ENCODE measurements at regions not wholly inside any gene's neighbourhood (a gene's known extent, or its start where the extent isn't known, plus 50 kb on each side); places are given as distances from the start of the nearest gene placed in this dataset.
A peak's percentile ranks its signal among the peaks of the same experiment; 100 is the strongest.

DNA sequence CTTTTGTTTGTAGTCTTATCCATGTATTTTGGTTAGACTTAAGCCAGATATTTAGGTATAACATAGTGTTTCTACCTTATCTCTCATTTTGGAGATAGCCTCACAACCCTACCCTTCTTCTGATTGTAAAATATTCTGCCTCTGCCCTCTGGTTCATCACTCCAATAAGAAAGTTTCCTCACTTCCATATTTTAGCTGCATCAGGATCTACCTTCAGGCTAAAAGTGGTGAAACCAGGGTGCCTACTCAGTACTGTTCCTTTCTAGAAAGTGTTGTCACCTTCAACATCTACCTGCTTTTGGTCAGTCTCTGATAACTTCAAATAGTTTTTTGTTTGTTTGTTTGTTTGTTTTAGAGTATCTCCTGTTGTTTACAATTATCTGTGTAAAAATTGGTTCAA lies 294.6 kb downstream of the ANXA1 start:
- Mint-ChIP-seq H3K27ac (no peak overlapping the region), H3K36me3 (ENCODE audit: low read depth) (no peaks in the 10 kb centered on the region), H3K4me1 (peaks cover 14% of the 10 kb centered on the region), H3K9me3 (no peaks in the 10 kb centered on the region), H3K4me3 (no peak overlapping the region), H3K27me3 (ENCODE audit: low read depth, poor library complexity) (no peaks in the 10 kb centered on the region)
- TF ChIP-seq, protein P1, sequence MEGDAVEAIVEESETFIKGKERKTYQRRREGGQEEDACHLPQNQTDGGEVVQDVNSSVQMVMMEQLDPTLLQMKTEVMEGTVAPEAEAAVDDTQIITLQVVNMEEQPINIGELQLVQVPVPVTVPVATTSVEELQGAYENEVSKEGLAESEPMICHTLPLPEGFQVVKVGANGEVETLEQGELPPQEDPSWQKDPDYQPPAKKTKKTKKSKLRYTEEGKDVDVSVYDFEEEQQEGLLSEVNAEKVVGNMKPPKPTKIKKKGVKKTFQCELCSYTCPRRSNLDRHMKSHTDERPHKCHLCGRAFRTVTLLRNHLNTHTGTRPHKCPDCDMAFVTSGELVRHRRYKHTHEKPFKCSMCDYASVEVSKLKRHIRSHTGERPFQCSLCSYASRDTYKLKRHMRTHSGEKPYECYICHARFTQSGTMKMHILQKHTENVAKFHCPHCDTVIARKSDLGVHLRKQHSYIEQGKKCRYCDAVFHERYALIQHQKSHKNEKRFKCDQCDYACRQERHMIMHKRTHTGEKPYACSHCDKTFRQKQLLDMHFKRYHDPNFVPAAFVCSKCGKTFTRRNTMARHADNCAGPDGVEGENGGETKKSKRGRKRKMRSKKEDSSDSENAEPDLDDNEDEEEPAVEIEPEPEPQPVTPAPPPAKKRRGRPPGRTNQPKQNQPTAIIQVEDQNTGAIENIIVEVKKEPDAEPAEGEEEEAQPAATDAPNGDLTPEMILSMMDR (IDR thresholded peaks at IDR 0.05) = no peak
- DNase-seq = no peak

DNA sequence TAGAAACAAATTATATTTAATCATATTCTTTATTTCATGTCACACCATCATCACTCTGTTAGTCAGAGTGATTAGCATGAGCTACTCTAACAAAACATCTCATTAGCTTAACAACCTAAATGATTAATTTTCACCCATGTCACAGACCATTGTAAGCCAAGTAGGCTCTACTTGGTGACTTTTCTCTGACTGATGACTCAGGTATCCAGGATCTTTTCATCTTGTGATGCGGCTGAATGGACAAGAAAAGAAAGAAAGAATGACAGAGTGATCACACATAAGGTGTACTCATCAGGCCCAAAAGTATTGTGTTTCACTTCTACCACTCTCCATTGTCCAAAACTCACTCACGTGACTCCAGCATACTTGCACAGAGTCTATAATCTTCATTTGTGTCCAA lies 299.3 kb downstream of the ANXA1 start:
- H3K27me3 Mint-ChIP-seq (ENCODE audit: low read depth, poor library complexity) = peaks cover 4% of the 10 kb centered on the region
- TF ChIP-seq, protein P1 (IDR thresholded peaks at IDR 0.05) = no peak

DNA sequence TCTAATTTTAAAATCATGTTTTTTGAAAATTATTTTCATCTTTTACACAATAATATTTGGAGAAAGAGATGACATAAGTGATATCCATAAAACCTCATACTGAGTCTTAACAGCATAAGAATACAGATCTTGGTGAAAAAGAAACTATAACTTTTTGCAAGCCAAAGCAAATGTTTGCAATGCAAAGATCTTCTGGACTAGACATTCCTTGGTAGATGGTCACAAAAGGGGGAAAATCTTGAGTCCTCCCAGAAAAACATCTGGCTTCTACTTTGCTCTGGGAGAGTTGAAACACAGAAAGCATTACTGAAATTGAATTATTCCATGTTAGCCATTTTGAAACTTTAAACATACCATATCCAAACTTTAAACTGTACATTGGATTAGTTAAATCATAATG lies 308.2 kb downstream of the ANXA1 start:
- DNase-seq = no peak
- H3K4me3 Mint-ChIP-seq = no peak overlapping the region
- TF ChIP-seq, protein P1 (IDR thresholded peaks at IDR 0.05) = no peak
- peaks cover 4% of the 10 kb centered on the region for H3K27me3 Mint-ChIP-seq (ENCODE audit: low read depth, poor library complexity)
- H3K27ac Mint-ChIP-seq = no peak overlapping the region
- no peaks in the 10 kb centered on the region for H3K4me1 Mint-ChIP-seq
- no peaks in the 10 kb centered on the region for H3K9me3 Mint-ChIP-seq
- H3K36me3 Mint-ChIP-seq (ENCODE audit: low read depth) = no peaks in the 10 kb centered on the region

More for the DNA sequence above, 299.3 kb downstream of the ANXA1 start:
- peaks cover 3% of the 10 kb centered on the region for H3K9me3 Mint-ChIP-seq
- H3K4me1 Mint-ChIP-seq = peaks cover 5% of the 10 kb centered on the region
- DNase-seq = no peak
- no peaks in the 10 kb centered on the region for H3K36me3 Mint-ChIP-seq (ENCODE audit: low read depth)
- no peak overlapping the region for H3K4me3 Mint-ChIP-seq
- no peak overlapping the region for H3K27ac Mint-ChIP-seq

DNA sequence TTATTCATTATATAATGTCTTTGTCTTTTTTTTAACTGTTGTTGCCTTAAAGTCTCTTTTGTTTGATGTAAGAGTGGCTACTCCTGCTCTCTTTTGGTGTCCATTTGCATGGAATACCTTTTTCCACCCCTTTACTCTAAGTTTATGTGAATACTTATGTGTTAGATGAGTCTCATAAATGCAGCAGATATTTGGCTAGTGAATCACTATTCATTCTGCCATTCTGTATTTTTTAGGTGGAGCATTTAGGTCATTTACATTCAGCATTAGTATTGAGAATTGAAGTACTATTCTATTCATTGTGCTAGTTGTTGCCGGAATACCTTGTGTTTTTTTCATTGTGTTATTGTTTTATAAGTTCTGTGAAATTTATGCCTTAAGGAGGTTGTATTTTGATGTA lies 317.1 kb downstream of the ANXA1 start:
- DNase-seq = no peak
- TF ChIP-seq, protein P1 (IDR thresholded peaks at IDR 0.05) = no peak
- Mint-ChIP-seq H3K27ac (no peak overlapping the region), H3K9me3 (no peaks in the 10 kb centered on the region), H3K36me3 (ENCODE audit: low read depth) (no peaks in the 10 kb centered on the region), H3K4me3 (no peak overlapping the region), H3K4me1 (peaks cover 18% of the 10 kb centered on the region), H3K27me3 (ENCODE audit: low read depth, poor library complexity) (no peaks in the 10 kb centered on the region)

DNA sequence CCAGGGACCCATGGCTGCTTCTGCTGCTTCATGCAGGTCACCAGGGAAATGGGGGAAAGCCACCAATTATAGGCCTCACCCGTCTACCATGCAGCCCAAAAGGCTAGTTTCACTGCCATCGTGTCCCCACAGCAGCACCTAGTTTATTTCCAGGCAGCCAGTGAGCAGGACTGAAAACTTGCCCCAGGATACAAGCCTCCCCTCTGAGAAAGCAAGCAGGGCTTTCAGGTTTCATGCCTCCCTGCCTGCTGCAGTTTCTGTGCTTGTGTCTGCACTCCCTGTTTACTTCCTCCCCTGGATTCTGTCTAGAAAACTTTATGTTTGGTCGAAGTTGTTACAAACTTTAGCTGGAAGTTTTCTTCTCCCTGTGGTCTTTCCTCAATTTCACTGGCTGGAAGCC lies 319.1 kb downstream of the ANXA1 start:
- no peaks in the 10 kb centered on the region for H3K27me3 Mint-ChIP-seq (ENCODE audit: low read depth, poor library complexity)
- H3K4me3 Mint-ChIP-seq = no peak overlapping the region
- peaks cover 12% of the 10 kb centered on the region for H3K4me1 Mint-ChIP-seq
- H3K36me3 Mint-ChIP-seq (ENCODE audit: low read depth) = no peaks in the 10 kb centered on the region
- peak overlapping the region; percentile 91 for H3K27ac Mint-ChIP-seq
- TF ChIP-seq, protein P1 (IDR thresholded peaks at IDR 0.05) = no peak
- peaks cover 9% of the 10 kb centered on the region for H3K9me3 Mint-ChIP-seq
- no peak for DNase-seq

DNA sequence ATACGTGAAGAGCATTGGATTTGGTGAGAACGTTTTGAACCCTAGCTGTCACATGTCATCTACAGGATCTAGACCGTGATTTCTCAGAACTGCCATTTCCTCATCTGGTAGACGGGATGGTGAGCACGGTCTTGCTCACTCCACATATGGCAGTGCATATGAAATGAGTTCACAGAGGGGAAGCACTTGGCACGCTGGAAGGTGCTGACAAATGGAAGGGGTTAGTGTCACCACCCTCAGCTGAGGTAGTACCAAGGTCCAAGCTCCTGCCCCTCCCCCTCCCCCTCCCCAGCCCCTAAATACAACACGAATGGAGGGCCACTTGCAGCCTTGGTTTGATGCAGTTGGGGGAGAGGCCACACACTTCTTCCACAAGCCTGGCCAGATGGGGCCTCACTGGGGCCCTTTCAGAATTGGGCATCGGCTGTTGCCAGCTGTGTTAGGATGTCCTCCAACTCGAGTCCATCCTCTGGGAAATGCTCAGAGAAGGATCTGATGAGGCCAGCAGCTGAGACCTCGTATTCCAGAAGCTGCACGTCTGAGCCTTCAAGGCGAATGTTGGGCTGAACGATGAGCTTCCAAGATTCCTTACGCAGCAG lies 322.4 kb downstream of the ANXA1 start:
- Mint-ChIP-seq H3K27me3 (ENCODE audit: low read depth, poor library complexity) (no peaks in the 10 kb centered on the region), H3K4me3 (no peak overlapping the region), H3K9me3 (peaks cover 9% of the 10 kb centered on the region), H3K36me3 (ENCODE audit: low read depth) (no peaks in the 10 kb centered on the region), H3K4me1 (peaks cover 8% of the 10 kb centered on the region), H3K27ac (no peak overlapping the region)
- TF ChIP-seq, protein P1 (IDR thresholded peaks at IDR 0.05) = no peak
- DNase-seq = no peak
